ENCODE measurements at regions not wholly inside any gene's neighbourhood (a gene's known extent, or its start where the extent isn't known, plus 50 kb on each side); places are given as distances from the start of the nearest gene placed in this dataset.
"Not testable (repeated sequence)": the region's sequence is repeated elsewhere in the genome, so short reads cannot be mapped to it uniquely, and the experiment has no call there.

- no peak for DNase-seq
These were observed 1129.5 kb downstream of the DIAPH3 start for GRCh38 chr13:59034198-59034597.

DNA sequence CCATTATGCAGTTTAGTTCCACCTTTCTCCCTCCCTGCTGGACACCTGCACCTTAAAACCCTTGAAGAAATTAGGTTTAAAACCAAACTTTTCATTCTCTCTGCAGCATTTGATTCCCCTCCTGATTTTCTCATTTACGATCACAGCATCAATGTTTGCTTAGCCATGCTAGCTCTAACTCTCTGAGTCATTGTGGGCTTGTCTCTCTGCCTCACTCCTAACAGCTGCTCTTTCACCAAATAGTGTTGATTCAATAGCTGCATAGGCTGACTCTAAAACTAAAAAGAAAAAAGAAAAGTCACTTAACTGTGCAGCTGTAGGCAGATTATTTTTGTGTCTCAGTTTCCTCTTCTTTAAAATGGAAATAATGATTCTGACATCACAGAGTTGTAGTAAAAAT, 1124.9 kb downstream of the DIAPH3 start:
- DNase-seq = no peak

GRCh38 chr13:59043016-59043415, 1120.7 kb downstream of the DIAPH3 start:
- no peak for DNase-seq

DNA sequence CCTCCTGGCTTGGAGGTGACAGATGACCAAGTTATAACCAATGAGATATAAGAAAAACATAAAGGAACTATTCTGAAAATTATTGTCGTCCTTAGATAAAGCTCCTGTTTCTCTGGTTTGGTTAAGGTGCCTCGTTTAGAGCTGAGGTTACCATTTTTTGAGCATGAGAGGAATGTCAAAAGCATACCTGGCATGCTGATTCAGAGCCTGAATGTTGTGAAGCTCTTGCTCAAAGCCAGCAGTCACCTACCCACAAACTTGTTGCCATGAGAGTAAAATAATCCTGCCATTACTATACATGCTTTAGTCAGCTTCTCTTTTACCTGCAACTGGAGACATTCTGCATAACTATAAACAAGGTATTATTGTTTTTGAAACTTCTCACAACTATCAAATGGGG, 1116.2 kb downstream of the DIAPH3 start:
- DNase-seq = no peak

DNA sequence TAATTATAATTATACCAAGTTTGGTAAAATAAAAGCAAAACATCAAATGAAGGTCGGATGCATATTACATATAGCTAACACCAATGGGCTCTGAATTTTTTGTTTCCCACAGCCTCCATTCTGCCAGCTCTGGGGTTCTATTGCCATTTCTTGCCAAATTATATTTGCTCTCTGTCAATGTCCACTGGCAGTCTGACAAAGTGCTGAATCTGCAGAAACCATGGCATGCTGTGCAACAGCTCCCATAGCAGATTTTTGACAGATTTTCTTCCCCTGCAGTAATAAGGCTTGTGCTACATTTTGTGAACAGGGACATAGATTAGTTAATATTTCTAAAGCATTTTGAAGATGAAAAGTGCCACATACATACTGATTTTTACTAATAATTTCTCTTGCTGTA, 1102.1 kb downstream of the DIAPH3 start:
- DNase-seq = no peak

- no peak for DNase-seq
These were observed 1099.7 kb downstream of the DIAPH3 start for GRCh38 chr13:59064042-59064441.

DNA sequence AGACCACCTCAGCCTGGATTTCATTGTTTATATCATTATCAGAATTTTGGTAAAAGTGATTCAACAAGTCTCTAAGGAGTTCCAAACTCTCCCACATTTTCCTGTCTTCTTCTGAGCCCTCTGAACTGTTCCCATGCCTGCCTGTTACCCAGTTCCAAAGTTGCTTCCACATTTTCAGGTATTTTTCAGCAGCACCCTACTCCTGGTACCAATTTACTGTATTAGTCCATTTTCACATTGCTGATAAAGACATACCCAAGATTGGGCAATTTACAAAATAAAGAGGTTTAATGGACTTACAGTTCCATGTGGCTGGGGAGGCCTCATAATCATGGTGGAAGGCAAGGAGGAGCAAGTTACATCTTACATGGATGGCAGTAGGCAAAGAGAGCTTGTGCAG, 1087.3 kb downstream of the DIAPH3 start:
- DNase-seq = not testable (repeated sequence)

GRCh38 chr13:59086147-59086546, 1077.6 kb downstream of the DIAPH3 start:
- DNase-seq = no peak

- no peak for DNase-seq
These were observed 1075.0 kb downstream of the DIAPH3 start for GRCh38 chr13:59088716-59089115.

DNA sequence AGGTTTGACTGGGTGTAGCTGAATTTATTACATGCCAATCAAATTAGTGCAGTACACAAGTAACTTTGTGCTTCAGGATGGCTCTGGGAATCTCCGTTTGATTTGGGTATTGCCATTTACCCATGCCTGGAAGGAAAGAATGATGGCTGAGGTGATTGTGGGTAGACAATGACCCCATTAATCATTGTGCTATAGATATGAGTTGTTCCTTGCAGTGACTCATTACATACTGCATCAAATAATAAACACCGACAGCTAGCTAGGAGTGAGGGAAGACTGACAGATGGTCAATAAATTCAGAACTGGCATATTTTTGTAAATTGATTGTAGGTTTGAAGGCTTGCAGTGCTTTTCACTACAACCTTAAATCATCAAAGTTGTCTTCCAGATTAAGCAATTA, 1069.5 kb downstream of the DIAPH3 start:
- no peak for DNase-seq

DNA sequence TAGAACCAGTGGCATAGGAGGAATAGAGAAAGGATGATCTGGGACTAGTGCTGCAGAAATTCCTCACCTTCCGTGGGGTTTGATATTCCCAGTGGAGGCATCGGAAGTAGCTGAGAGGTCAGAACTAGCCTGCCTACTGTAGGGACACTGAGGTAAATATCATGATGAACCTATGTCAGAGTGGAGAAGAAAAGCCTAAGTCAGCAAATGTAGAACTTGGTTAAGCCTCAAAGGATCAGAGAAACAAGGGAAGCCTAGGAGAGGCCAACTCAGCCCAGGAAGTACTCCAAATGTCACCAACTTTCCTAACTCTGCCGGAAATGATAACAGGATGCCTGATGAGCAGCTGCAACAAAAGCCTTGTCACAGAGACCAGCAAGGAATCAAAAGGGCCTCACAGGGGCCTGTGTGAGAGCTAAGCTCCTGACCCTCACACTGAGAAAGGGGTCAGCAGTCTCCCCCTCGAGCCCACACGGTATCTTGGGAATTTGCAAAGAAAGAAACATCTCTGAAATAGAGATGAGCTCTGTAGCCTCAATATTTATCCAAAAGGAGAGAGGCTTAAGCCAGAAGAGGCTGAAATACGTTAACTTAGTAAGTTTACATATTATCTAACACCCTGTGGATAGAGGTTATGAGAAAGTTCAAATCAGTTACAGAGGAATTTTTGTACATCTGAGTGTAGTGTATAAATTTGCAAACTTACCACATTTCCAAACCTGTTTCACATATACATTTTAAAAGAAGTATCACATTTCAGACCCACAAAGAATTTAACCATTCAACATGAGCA, 1064.3 kb downstream of the DIAPH3 start:
- DNase-seq = no peak

GRCh38 chr13:59103004-59103768, 1060.5 kb downstream of the DIAPH3 start:
- no peak for DNase-seq

GRCh38 chr13:59111751-59112171, 1052.0 kb downstream of the DIAPH3 start:
- DNase-seq = no peak

- DNase-seq = no peak
These were observed 1051.5 kb downstream of the DIAPH3 start for GRCh38 chr13:59112221-59112718.

DNA sequence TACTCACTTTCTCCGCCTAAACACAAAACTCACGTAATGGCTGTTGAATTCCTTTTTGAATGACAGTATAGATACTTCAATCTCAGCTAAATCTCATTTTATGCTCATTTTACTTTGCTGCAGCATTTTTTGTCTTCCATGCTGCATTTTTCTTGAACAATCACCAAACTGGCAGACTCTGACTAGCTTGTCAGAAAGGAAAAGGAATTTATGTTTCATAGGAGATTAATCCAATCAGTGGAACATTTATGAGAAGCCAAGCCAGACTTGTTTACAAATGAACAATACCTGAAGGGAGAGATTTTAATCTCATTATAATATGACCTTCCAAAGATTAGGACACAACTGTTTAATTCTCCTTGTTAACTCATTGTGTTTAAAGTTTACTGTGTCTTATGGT, 1044.3 kb downstream of the DIAPH3 start:
- no peak for DNase-seq

DNA sequence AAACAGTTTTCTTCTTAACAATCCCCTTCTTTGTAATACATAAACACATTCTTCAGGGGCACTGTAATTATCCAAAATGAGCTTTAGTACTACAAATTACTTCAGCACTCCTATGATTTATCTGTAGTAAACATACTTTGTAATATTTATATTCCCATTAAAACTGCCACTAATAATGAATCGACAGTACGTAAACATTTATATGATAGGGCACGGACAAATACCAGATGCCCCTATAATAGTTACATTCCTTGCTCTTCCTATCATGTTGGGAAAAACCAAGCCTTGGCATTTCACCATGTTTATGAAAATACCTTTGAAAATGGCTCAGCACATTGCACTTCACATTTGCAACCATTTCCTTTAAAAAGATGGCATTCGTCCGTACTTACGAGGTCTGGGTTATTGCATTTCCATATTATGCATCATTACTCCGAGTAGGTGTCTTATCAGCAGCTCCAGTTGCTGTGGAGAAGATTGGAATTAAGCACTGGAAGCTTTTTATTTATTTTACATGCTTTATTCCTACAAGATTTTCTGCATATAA, 1043.4 kb downstream of the DIAPH3 start:
- no peak for DNase-seq

- no peak for DNase-seq
These were observed 1042.2 kb downstream of the DIAPH3 start for GRCh38 chr13:59121507-59121906.

DNA sequence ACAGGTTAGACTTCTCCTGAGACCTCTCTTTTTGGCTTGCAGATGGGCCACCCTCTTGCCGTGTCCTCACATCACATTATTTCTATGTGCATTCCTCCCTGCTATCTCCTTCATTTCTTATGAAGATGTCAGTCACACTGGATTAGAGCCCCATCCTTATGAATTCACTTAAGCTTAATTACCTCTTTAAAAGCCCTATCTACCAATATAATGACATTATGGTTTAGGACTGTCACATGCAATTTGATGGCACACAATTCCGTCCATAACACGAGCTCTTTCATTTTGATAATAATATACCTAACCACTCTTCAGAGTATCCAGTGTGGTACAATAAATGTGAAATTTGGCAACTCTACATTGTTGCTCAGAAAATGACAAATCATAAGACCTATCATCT, 1037.3 kb downstream of the DIAPH3 start:
- no peak for DNase-seq

DNA sequence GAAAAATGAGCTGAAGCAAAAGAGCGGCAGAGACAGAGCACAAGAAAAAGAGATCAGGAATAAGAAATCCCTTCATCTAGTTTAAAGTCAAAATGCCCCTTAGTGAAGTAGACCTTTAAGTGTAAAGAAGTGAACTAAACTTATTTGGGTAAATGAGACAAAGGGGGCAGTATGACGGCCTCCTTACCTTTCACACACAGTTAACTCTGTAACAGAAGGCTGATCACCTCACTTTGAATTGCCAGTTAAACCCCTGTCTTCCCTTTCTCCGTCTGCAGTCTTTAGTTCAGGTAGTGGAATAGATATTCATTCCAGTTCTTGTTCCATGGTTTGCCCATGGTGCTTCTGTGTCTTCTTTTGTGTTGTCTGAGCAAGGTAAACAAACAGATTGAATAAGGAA, 1029.8 kb downstream of the DIAPH3 start:
- DNase-seq = no peak

DNA sequence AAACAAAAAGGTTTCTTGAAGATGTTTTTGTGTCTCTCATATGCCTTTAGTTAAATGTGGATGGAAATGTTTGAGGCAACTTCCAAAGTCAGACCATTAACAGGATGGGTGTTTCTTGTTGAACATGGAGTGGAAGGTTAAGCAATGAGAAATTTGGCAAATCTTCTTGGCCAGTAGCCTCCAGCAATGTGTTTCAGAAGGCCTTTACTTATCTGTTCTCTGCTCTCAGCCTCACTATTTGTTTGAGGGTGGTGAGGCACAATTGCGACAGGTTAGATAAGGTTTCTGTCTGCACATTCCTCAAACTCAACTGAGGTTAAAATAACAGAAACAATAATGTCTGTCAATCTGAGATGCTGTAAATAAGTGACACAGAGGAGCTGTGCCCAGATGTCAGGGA, 1019.0 kb downstream of the DIAPH3 start:
- DNase-seq = no peak

- DNase-seq = no peak
These were observed 1018.3 kb downstream of the DIAPH3 start for GRCh38 chr13:59145381-59145780.

- no peak for DNase-seq
These were observed 1006.5 kb downstream of the DIAPH3 start for GRCh38 chr13:59157181-59157580.

DNA sequence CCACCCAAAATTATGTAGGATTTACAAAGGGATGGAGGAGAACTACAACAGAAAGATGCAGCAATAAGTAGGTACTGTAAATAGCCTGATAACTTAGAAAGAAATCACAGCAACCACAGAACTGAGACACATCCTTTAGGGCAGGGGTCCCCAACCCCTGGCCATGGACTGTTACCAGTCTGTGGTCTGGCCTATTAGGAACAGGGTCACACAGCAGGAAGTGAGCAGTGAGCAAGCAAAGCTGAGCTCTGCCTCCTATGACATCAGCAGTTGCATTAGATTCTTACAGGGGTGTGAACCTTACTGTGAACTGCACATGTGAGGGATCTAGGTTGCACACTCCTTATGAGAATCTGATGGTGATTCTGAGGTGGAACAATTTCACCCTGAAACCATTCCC, 997.6 kb downstream of the DIAPH3 start:
- no peak for DNase-seq

DNA sequence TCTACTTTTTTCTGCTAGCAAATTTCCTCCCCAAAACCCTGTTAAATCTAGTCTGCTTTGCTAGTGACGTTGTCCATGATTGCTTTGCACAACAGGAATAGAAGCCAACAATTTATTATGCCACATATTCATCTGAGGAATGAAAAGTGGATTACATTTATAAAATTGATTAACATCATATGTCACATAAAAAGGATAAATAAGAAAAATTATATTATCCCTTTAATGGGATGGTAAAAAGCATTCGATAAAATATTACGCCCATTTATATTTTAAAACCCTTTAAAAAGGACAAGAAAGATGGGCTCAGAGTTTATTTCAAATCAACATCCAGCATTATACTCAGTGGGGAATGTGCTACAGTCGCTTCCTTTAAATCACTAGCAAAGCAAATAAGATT, 991.7 kb downstream of the DIAPH3 start:
- DNase-seq = no peak
